ENCODE measurements at regions not wholly inside any gene's neighbourhood (a gene's known extent, or its start where the extent isn't known, plus 50 kb on each side); places are given as distances from the start of the nearest gene placed in this dataset.

- ATAC-seq = no peak
- DNase-seq = no peak
- no peak for TF ChIP-seq CTCF (IDR thresholded peaks at IDR 0.05)
- H3K9me3 ChIP-seq = peaks cover 5% of the 10 kb centered on the region
- intact Hi-C loops (cut with DNase I) = loop anchor here (10.0 kb wide), 1 partner anchor 63 kb away; no protein-coding TSS in a partner anchor
- H3K36me3 ChIP-seq = no peaks in the 10 kb centered on the region
- H3K27me3 ChIP-seq (ENCODE audit: low read depth) = no peaks in the 10 kb centered on the region
- no peak overlapping the region for H3K4me3 ChIP-seq
- no peak overlapping the region for H3K27ac ChIP-seq
- no peaks in the 10 kb centered on the region for H3K4me1 ChIP-seq
These were observed 102.8 kb upstream of the KCNJ16 start for GRCh38 chr17:69972251-69972650.

DNA sequence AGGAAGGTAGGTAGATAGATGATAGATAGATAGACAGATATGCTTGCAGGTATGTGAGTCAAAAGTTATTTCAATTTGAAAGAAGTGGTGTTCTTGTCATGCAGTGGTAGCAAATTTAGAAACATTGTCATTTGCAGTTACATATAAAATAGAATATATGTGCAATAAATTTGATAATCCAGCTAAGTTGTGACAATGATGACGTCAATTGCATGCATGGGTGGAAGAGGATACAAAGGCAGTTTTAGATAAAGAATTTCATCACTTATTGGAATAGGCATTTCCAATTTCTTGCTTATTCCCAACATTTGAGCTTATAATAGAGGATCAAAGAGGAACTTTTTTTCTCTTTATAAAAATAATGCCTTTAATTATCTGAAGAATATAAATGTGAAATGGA, 99.2 kb upstream of the KCNJ16 start:
- Histone ChIP-seq H3K9me3 (peaks cover 5% of the 10 kb centered on the region), H3K36me3 (no peaks in the 10 kb centered on the region), H3K27ac (no peak overlapping the region), H3K27me3 (ENCODE audit: low read depth) (no peaks in the 10 kb centered on the region), H3K4me1 (no peaks in the 10 kb centered on the region), H3K4me3 (no peak overlapping the region)
- no peak for ATAC-seq
- intact Hi-C loops (cut with DNase I) = loop anchor here (10.0 kb wide), 1 partner anchor 59 kb away; no protein-coding TSS in a partner anchor
- TF ChIP-seq CTCF (IDR thresholded peaks at IDR 0.05) = no peak
- no peak for DNase-seq

- no peak overlapping the region for H3K27ac ChIP-seq
- H3K4me3 ChIP-seq = no peak overlapping the region
- no peaks in the 10 kb centered on the region for H3K4me1 ChIP-seq
- no peak for DNase-seq
- no peak for ATAC-seq
- no peaks in the 10 kb centered on the region for H3K27me3 ChIP-seq (ENCODE audit: low read depth)
- H3K9me3 ChIP-seq = peaks cover 5% of the 10 kb centered on the region
- H3K36me3 ChIP-seq = no peaks in the 10 kb centered on the region
- no peak for TF ChIP-seq CTCF (IDR thresholded peaks at IDR 0.05)
- intact Hi-C loops (cut with DNase I) = loop anchor here (10.0 kb wide), 1 partner anchor 57 kb away; no protein-coding TSS in a partner anchor
These were observed 96.9 kb upstream of the KCNJ16 start for GRCh38 chr17:69978056-69978646.

DNA sequence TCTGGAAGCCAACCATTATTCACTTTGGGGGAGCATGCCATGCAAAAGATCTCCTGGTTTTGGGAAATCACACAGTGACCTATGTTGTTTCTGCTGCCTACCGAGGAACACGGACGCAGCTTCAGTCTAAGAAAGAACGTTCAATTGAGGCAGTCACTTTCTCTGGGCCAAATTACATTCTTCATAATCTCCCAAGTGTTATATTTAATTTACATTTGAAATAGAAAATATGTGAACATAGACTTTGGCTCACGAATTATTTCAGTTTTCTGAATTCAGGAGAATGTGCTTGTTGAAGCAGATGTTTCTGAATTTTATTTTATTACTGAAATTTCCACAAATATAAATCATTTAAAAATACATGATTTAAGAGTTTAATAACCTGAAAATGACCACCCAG, 93.6 kb upstream of the KCNJ16 start:
- Histone ChIP-seq H3K27ac (no peak overlapping the region), H3K27me3 (ENCODE audit: low read depth) (no peaks in the 10 kb centered on the region), H3K4me3 (no peak overlapping the region), H3K4me1 (no peaks in the 10 kb centered on the region), H3K9me3 (no peaks in the 10 kb centered on the region), H3K36me3 (no peaks in the 10 kb centered on the region)
- no peak for DNase-seq
- intact Hi-C loops (cut with DNase I) = no loop called here
- TF ChIP-seq CTCF (IDR thresholded peaks at IDR 0.05) = no peak
- no peak for ATAC-seq

- ATAC-seq = no peak
- Histone ChIP-seq H3K36me3 (no peaks in the 10 kb centered on the region), H3K27me3 (ENCODE audit: low read depth) (no peaks in the 10 kb centered on the region), H3K4me1 (no peaks in the 10 kb centered on the region), H3K4me3 (no peak overlapping the region), H3K9me3 (no peaks in the 10 kb centered on the region), H3K27ac (no peak overlapping the region)
- DNase-seq = no peak
- TF ChIP-seq CTCF (IDR thresholded peaks at IDR 0.05) = no peak
- intact Hi-C loops (cut with DNase I) = no loop called here
These were observed 79.5 kb upstream of the KCNJ16 start for GRCh38 chr17:69995476-69995875.

Data from lower lobe of right lung (tissue), 2 donors.